ENCODE measurements at regions not wholly inside any gene's neighbourhood (a gene's known extent, or its start where the extent isn't known, plus 50 kb on each side); places are given as distances from the start of the nearest gene placed in this dataset.

DNA sequence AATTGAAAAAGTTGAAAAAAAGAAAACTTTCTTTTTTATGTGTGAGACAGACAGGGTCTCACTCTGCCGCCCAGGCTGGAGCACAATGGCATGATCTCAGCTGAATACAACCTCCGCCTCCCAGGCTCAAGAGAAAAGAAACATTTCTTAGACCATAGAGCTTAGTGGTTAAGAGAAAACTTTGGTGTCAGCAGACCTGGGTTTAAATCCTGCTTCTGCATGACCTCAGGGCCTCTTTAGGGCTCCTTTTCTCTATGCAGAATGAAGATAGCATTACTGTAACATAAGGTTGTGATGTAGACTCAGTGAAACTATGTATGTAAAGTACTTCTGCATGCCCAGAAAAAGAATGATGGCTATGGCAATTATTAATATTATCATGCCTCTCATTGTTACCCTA is 104.7 kb upstream of the NUDT4 start:
- no peak overlapping the region for H3K27ac Mint-ChIP-seq
- H3K4me3 Mint-ChIP-seq: no peak overlapping the region
- peaks cover 13% of the 10 kb centered on the region for H3K9me3 Mint-ChIP-seq
- peaks cover 7% of the 10 kb centered on the region for H3K4me1 Mint-ChIP-seq
- H3K27me3 Mint-ChIP-seq (ENCODE audit: low read depth): peaks cover 4% of the 10 kb centered on the region
- TF ChIP-seq CTCF (IDR thresholded peaks at IDR 0.05; ENCODE audit: unreplicated experiment in 3 of 3): no peak
- no peaks in the 10 kb centered on the region for H3K36me3 Mint-ChIP-seq (ENCODE audit: low read depth)

GRCh38 chr12:93273834-93274564 is 103.7 kb upstream of the NUDT4 start:
- no peak for TF ChIP-seq CTCF (IDR thresholded peaks at IDR 0.05; ENCODE audit: unreplicated experiment in 3 of 3)
- Mint-ChIP-seq H3K4me1 (peaks cover 7% of the 10 kb centered on the region), H3K27me3 (ENCODE audit: low read depth) (peaks cover 4% of the 10 kb centered on the region), H3K27ac (peak overlapping the region in 1 of 3 experiments; percentile 11), H3K4me3 (no peak overlapping the region), H3K9me3 (peaks cover 7% of the 10 kb centered on the region), H3K36me3 (ENCODE audit: low read depth) (no peaks in the 10 kb centered on the region)

- Mint-ChIP-seq H3K36me3 (ENCODE audit: low read depth) (no peaks in the 10 kb centered on the region), H3K27me3 (ENCODE audit: low read depth) (peaks cover 4% of the 10 kb centered on the region)
Measured at GRCh38 chr12:93274937-93275336, 102.8 kb upstream of the NUDT4 start.

DNA sequence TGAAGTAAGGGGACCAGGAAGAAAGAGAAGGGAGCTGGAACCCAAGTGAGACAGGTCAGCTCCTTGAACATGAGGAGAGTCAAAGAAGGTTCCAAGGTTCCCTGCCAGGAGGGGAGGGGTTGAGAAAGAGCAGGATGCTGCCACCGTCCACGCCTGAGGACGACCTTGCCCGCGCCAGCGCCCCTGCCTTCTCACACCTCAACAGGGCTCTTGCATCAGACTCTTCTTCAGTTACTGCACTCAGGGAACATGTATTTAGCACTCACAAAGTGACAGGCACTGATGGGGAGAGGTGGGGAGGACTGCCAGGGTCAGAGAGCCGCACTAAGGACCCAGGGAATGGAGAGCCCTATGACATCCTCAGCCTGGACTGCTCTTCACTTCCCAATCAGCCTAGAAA is 102.1 kb upstream of the NUDT4 start:
- peaks cover 4% of the 10 kb centered on the region for H3K27me3 Mint-ChIP-seq (ENCODE audit: low read depth)
- H3K4me3 Mint-ChIP-seq: no peak overlapping the region
- peaks cover 16% of the 10 kb centered on the region for H3K4me1 Mint-ChIP-seq
- no peak overlapping the region for H3K27ac Mint-ChIP-seq
- TF ChIP-seq CTCF (IDR thresholded peaks at IDR 0.05; ENCODE audit: unreplicated experiment in 3 of 3): no peak
- no peaks in the 10 kb centered on the region for H3K36me3 Mint-ChIP-seq (ENCODE audit: low read depth)
- peaks cover 2% of the 10 kb centered on the region for H3K9me3 Mint-ChIP-seq

More at GRCh38 chr12:93274937-93275336, 102.8 kb upstream of the NUDT4 start:
- peaks cover 11% of the 10 kb centered on the region for H3K4me1 Mint-ChIP-seq
- H3K4me3 Mint-ChIP-seq: no peak overlapping the region
- H3K27ac Mint-ChIP-seq: no peak overlapping the region
- TF ChIP-seq CTCF (IDR thresholded peaks at IDR 0.05; ENCODE audit: unreplicated experiment in 3 of 3): no peak
- peaks cover 5% of the 10 kb centered on the region for H3K9me3 Mint-ChIP-seq

GRCh38 chr12:93279565-93280412 is 97.9 kb upstream of the NUDT4 start:
- peak overlapping the region in 2 of 3 experiments; percentile 10 to 14 for H3K27ac Mint-ChIP-seq

More at GRCh38 chr12:93279565-93280412, 97.9 kb upstream of the NUDT4 start:
- Mint-ChIP-seq H3K4me3 (no peak overlapping the region), H3K27me3 (ENCODE audit: low read depth) (no peaks in the 10 kb centered on the region), H3K36me3 (ENCODE audit: low read depth) (no peaks in the 10 kb centered on the region), H3K9me3 (no peaks in the 10 kb centered on the region), H3K4me1 (peaks cover 10% of the 10 kb centered on the region)
- no peak for TF ChIP-seq CTCF (IDR thresholded peaks at IDR 0.05; ENCODE audit: unreplicated experiment in 3 of 3)

All from nephron (organoid).